T-helper 1 cell treated with Interleukin-12 subunit alpha and Interleukin-12 subunit beta and Interleukin-4 antibody, amounts not matched to agents 30 ng/mL and 1 ng/mL, for 36 hours (primary cell): ENCODE measurements at regions not wholly inside any gene's neighbourhood (a gene's known extent, or its start where the extent isn't known, plus 50 kb on each side); places are given as distances from the start of the nearest gene placed in this dataset.

Experiments
- intact Hi-C: fragments of 100-400 bp; cut with micrococcal nuclease; formaldehyde crosslinking; loops from one replicate; pipeline ENCODE4 v1.15.1; 2024

- intact Hi-C loops, result no loop called here
These were observed 377.6 kb downstream of the BRINP1 start for GRCh38 chr9:118991366-118992285.

DNA sequence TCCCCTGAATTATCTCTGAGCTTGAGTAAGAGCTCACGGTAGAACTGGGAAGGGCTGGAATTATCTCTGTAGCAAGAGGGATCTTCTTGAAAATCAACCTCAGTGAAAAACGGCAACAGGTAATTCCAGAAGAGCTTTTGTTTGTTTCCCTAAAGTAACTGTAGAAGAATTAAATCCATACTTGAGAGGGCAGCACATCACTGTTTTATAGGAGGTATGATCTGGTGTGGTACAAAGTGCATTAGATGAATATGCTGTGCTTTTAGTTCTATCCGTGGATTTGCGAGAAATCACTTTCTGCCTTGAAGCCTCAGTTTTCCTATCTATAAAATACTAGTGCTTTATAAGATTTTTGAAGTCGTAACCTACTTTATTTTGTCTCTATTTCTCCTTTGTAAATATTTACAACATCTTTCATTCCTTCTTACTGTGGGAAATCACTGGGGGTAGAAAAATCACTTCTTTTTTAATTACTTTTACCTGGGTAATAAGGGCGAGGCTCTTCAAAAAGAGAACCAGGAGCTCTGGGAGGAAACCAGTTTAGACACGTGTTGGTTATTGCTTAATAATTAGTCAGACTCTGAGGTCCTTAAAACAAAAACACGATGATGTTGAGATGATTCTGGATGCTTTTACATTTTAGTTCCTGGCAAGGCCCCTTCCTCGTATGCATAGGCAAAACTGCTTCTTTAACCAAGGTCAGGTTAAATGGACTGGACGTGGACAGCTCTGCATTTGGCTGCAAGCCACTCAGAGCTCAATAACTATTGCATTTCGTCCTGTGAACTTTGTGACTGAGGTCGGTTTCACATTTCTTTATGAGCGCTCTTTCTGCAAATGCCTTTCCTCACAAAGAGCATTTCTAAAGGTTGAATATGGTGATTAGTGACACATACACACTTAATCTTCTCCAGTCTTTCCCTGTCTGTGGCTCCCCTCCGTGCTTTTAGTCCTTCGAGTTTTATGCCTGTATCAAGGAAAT, 376.1 kb downstream of the BRINP1 start:
- intact Hi-C loops, result no loop called here

- intact Hi-C loops, result no loop called here
These were observed 375.3 kb downstream of the BRINP1 start for GRCh38 chr9:118993965-118994364.

DNA sequence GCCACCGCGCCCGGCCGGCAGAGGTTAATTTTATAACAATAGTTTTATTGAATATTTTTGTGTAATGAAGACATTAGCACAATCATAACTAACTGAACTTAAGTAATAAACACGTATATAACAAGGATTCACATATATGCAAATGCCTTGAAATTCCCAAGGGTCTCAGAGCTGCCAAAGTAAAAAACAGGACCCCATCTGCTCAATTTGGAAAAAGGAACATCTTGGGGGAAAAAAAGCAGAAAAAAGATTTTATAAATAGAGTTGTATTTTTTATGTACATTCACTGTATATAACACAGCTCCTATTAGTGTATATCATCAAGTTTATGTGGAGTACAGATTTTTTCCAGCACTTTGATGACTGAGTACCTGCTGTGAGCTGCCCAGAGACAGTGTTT, 366.7 kb downstream of the BRINP1 start:
- intact Hi-C loops, result no loop called here

GRCh38 chr9:119003201-119003611, 366.0 kb downstream of the BRINP1 start:
- intact Hi-C loops, result no loop called here

GRCh38 chr9:119003882-119004617, 365.2 kb downstream of the BRINP1 start:
- intact Hi-C loops, result no loop called here

- intact Hi-C loops, result no loop called here
These were observed 364.6 kb downstream of the BRINP1 start for GRCh38 chr9:119004618-119004990.

DNA sequence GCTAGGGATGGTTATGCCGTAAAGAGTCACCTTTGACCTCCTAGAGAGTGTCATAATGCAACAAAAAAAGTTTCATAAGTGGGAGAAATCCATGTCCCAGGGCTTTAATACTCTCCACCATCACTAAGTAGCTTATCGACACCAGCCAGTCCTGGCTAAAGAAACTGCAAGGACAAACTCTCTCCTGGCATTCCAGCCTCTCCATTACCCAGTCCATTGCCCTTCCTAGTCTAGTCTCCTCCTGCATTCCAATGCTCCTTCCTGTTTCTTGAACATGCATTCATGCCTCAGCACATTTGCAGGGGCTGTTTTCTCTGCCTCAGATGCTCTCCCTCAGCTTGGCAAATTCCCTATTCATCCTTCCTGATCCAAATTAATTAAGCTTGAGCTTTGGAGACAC, 364.1 kb downstream of the BRINP1 start:
- intact Hi-C loops, result no loop called here

DNA sequence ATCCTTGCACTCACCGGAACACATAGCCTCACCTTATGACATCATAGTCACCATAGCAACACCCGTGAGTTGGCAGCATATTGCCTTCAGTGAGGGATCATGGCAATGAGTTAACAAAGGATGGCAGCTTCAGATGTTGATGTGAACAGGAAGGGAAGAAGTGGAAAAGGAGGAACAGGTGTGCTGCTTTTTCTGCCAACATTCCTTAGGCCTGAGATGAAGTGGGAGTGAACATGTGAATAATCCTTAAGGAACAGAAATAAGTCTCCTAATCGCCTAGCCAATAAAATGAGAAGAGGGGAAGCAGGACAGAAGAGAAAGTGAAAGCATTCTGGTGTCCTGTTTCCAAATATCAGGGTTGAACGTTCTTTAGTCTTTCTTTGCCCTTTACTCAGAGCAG, 360.0 kb downstream of the BRINP1 start:
- intact Hi-C loops, result no loop called here

GRCh38 chr9:119020284-119020683, 349.0 kb downstream of the BRINP1 start:
- intact Hi-C loops, result no loop called here

DNA sequence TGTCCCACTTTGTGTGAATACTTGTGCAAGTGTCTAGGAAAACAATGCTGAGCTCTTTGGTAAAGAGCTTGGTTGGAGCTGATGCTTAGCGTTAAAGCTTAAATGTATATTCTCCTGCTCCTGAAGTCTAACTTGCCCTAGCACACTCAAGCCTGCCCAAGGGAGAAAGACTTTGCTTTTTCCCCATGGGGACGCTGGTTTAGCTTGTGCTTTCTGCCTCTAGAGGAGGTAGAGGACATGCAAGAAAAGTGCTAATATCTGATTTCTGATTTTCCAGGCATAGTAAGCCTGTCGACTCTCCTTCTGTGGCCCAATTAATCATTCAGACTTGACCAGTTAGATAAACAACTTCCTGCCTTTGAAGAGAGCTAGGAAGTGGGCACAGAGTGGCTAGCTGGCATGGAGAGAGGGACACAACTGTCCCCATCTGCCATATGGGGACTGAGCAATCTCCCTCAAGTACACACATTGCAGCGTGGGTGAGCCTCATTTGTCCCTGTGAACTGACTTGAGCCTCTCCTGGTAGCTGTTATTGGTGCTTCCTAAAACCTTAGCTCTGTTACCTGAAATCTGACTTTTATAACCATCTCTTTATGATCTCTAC, 348.4 kb downstream of the BRINP1 start:
- intact Hi-C loops, result no loop called here

DNA sequence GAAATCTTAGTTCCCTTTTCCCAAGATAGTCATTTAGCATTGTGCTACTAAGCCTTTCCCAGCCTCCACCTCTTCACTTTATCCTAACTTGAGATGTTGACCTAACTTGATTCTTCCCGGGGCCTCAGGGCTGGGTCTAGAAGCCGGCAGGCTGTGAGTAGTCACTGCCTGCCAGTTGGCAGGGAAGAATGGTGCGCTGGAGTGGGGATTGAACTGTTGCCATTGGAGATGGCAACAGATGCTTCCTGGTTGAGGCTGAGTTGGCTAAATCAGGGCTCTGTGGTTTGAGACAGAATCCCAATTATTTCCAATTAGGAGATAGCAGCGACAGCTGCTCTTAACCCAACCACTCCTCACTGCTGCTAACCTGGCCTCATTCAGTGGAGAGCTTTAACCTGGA, 343.1 kb downstream of the BRINP1 start:
- intact Hi-C loops, result no loop called here

DNA sequence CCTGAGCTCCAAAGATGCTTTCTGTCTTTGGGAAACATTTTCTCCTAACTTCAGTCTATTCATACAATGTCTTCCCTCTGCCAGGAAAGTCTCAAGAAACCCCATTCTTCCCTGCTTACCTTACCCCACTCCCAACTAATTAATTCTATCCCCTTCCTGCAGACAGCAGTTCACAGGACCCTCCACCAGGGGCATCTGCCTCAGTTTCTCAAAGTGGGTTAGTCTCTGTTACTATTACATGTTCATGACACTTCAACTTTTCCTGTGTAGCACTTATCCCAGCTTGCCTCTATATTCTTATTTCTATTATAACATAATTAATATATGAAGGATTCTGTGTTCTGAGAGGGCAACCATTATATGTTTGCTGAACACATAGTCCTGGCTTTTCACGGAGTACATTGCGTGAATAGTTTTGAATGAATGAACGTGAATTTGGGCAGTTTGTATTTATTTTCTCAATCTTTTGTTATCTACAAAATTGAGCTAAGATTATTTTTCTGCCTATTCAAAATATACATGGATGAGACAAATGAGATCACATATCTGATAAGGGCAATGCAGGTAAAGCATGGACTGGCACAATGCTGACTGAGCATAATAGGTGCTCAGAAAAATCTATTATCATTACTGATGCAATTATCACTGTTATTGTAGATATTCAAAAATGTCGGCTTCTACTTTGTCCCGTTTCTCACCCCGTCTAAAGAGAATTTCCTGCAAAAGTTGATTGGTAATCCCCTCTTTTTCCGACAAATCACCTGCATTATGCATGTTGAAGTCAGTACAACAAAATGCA, 341.1 kb downstream of the BRINP1 start:
- intact Hi-C loops, result no loop called here

- intact Hi-C loops, result no loop called here
These were observed 339.3 kb downstream of the BRINP1 start for GRCh38 chr9:119029886-119030285.

DNA sequence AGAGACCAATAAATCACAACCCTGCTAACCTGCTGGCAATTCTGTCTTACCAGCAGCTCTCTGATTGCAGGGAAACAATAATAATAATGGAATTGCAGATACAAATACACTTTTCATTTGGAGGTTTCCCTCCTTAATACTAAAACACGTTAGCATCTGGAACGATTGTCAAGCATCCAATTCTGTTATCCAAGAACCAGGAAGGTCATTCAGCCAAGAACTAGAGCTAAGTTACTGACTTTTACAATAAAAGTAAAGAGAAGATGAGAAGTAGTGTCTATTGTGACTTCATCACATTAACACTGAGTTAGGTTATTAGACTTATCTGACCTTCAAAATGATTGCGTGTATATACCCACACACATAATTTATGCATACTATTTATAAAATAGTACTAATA, 335.6 kb downstream of the BRINP1 start:
- intact Hi-C loops, result no loop called here

DNA sequence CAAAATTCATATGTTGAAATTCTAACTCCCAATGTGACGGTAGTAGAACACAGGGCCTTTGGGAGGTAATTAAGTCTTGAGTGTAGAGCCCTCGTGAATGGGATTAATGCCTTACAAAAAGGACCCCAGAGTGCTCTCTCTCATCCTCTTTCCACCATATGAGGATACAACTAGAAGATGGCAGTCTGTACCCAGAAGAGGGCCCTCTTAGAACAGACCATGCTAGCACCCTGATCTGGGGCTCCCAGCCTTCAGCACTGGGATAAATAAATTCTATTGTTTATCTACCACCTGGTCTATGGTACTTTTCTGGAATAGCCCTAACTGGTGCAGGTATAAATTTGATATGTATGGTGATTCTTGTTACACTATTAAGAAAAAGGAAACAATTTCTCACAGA, 332.3 kb downstream of the BRINP1 start:
- intact Hi-C loops, result no loop called here

- intact Hi-C loops, result no loop called here
These were observed 325.2 kb downstream of the BRINP1 start for GRCh38 chr9:119043996-119044395.

DNA sequence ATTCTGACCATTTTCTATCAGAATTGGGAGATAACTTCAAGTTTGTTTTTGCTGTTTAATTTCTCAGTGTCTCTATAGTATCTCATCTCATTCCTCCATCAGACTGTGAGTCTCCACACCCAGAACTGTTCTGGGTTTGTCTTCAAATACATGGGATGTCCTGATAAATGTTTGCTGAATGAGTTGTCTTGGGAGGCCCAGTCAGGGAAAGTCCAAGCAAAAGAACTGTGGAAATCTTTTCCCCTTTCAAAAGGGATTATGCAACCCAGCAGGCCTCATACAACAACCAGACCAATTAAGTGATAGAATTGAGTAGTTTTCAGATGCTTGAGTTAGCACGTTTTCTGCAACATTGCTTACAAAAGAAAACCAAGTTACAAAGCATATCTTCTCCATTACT, 324.4 kb downstream of the BRINP1 start:
- intact Hi-C loops, result no loop called here

DNA sequence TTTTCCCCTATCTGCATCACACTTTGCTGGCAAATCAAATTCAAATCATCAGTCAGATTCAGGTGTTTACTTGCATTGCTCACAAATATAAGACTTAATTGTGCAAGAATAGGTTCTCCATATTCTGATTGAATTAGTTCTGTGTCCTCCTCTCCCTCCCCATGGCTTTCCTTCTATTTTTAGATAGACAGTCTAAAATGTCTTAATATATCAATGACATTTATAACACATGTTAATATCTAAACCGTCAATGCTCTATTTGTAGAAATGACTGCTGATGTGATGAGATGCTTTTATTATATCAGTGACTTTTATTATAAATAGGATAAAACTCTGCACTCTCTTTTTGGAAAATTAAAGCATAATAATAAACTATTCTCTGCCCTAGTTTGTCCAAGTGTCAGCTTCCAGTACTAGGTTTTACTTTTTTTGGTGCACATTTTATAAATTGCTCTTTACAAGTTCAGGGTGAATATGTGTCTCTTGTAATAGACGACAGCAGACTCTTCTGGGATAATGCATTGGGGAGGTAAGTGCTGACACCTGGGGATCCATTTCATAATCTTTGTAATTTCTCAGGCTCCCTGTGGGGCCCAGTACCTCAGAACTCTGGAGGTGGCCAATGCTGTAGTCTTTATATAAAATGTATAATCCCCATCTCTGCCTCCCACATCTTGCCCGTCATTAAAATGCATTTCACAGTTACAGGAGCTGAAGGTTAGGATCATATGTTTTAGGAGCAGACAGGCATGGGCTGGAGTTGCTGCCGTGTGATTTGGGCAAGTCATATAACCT, 321.5 kb downstream of the BRINP1 start:
- intact Hi-C loops, result no loop called here
